Heart left ventricle (tissue), 16 donors: ENCODE measurements at regions not wholly inside any gene's neighbourhood (a gene's known extent, or its start where the extent isn't known, plus 50 kb on each side); places are given as distances from the start of the nearest gene placed in this dataset.

Experiments used
- ATAC-seq, 4 donors: fragments of 200-7000 bp; cut with Tn5 transposase; one replicate each; pipeline ENCODE4 v1.9.1; 2020 to 2022; ENCODE audit warnings: moderate library complexity in 4 of 4, mild to moderate bottlenecking in 3 of 4, moderate number of reproducible peaks in 1 of 4
- DNase-seq, 5 donors: peaks; one replicate each; pipeline ENCODE4 v3.0.0-alpha.2; 2020
- H3K27ac ChIP-seq, 12 donors: fragments of 200-600 bp; sonication (generic) in 4 of 12; one replicate each; pipeline versions ENCODE4 v1.5.0 to v1.8.0; 2016 to 2022; ENCODE audit warnings: mild to moderate bottlenecking in 2 of 12
- H3K27me3 ChIP-seq, 9 donors: fragments of 200-600 bp; sonication (generic) in 2 of 9; one replicate each; pipeline versions ENCODE4 v1.5.1 to v1.8.0; 2016 to 2022; ENCODE audit warnings: mild to moderate bottlenecking in 3 of 9
- H3K36me3 ChIP-seq, 9 donors: fragments of 200-600 bp; sonication (generic) in 2 of 9; one replicate each; pipeline versions ENCODE4 v1.5.0 to v1.8.0; 2018 to 2022; ENCODE audit warnings: mild to moderate bottlenecking in 2 of 9
- H3K4me1 ChIP-seq, 12 donors: fragments of 200-600 bp; sonication (generic) in 4 of 12; one replicate each; pipeline versions ENCODE4 v1.5.0 to v1.8.0; 2016 to 2022; ENCODE audit warnings: mild to moderate bottlenecking in 3 of 12
- H3K4me3 ChIP-seq, 12 donors: fragments of 200-600 bp; sonication (generic) in 4 of 12; one replicate each; pipeline versions ENCODE4 v1.5.0 to v1.8.0; 2017 to 2022; ENCODE audit warnings: mild to moderate bottlenecking in 9 of 12, moderate library complexity in 4 of 12
- H3K9me3 ChIP-seq, 12 donors: fragments of 200-600 bp; sonication (generic) in 4 of 12; one replicate each; pipeline versions ENCODE4 v1.5.0 to v1.8.0; 2016 to 2022; ENCODE audit warnings: mild to moderate bottlenecking in 1 of 12
- CTCF ChIP-seq, 12 donors: fragments of 200-600 bp; sonication (generic) in 4 of 12; IDR thresholded peaks; one replicate each; pipeline versions ENCODE4 v1.5.0 to v1.8.0; 2018 to 2022; ENCODE audit warnings: antibody characterized with exemption in 12 of 12, mild to moderate bottlenecking in 5 of 12
- POLR2A ChIP-seq, 2 donors: fragments of 450-650 bp; IDR thresholded peaks; one replicate each; pipeline ENCODE4 v1.6.1; 2017; ENCODE audit warnings: antibody characterized with exemption in 2 of 2, mild to moderate bottlenecking in 2 of 2, moderate library complexity in 2 of 2
- WGBS, 4 donors: extraction: QIAGEN DNeasy Blood & Tissue Kit in 2 of 4; methylation state at CpG; one replicate each; pipeline versions ENCODE4 v1.1.5 to v1.1.7; 2013 to 2018; 5-methylcytosine and 5-hydroxymethylcytosine counted together
- intact Hi-C, 10 donors: fragments of 100-400 bp; cut with DNase I; formaldehyde crosslinking; loops; one replicate each; pipeline versions ENCODE4 v1.11.1 to v1.14.2; 2022
- donor health status: ischemic (EF 13 %, LVEDD 7.1; RV severe dilation, severe dysfunction).
- donor health status: healthy with polysubstance abuse.
- donor health status: DM: no; HTN: yes; CAD: no.
- donor health status: DM: no; HTN: no; CAD: no.
- donor health status: ischemic (EF 25% LVEDD 6.9; RV normal size, moderate dysfunction).
- donor health status: ischemic (EF 25% LVEDD 5.7; RV mildly dilated, moderate dysfunction).
- donor health status: healthy.
- donor health status: DM: yes; HTN: yes; CAD: no.
- donor health status: ischemic (EF 35%, LVEDD 5.7; RV mildly dilated, moderate dysfunction).
- donor health status: nonischemic (EF 11% LVEDD 7.7; RV severe dilation, severe dysfunction).
- donor health status: DM: yes; HTN: yes; CAD: no.
- donor health status: PGD.
- donor health status: ischemic (EF 29% LVEDD 5.4; RV normal size, mild dysfunction).
- donor health status: nonischemic (EF 23%, LVEDD 6.1; RV moderate dilation, normal function).

- TF ChIP-seq CTCF (IDR thresholded peaks at IDR 0.05) = no peak
- no peak for TF ChIP-seq POLR2A (IDR thresholded peaks at IDR 0.05)
- DNase-seq = no peak
- intact Hi-C loops = no loop called here
- Histone ChIP-seq H3K27me3 (no peaks in the 10 kb centered on the region), H3K36me3 (no peaks in the 10 kb centered on the region), H3K4me1 (peaks cover 0 to 3% (median 0%) of the 10 kb centered on the region in 12 donors), H3K9me3 (no peaks in the 10 kb centered on the region), H3K27ac (no peak overlapping the region), H3K4me3 (no peak overlapping the region)
- WGBS, 4 donors = 50 to 67% (median 62%) methylated on average over 5 of the region's 5 CpGs
- ATAC-seq = no peak
Measured at GRCh38 chr13:37338726-37339385, 233.4 kb upstream of the CSNK1A1L start.

DNA sequence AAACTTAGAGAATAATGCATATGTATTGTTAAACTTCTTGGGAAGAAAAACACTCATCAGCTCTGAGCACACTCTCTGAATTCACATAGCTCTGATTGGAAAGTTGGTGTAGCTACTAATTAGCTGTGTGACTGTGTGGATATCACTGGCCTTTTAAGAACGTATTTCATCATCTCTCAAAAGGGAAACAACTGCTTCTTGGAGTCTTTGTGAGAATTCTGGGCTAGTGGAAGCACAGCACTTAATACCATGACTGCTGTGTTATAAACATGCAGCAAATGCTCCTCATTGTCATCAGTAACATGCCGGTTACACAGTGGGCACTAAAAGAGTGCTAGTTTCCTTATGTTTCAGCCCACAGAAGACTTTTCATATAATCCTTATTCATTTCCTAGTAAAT lies 220.9 kb upstream of the CSNK1A1L start:
- H3K27ac ChIP-seq = no peak overlapping the region
- H3K9me3 ChIP-seq = peaks cover 0 to 16% (median 0%) of the 10 kb centered on the region in 12 donors
- H3K4me1 ChIP-seq = no peaks in the 10 kb centered on the region
- DNase-seq (no peak), ATAC-seq (no peak)
- 55 to 71% (median 63%) methylated on average over 2 of the region's 2 CpGs for WGBS, 4 donors
- intact Hi-C loops = no loop called here
- no peaks in the 10 kb centered on the region for H3K27me3 ChIP-seq
- H3K36me3 ChIP-seq = no peaks in the 10 kb centered on the region
- no peak overlapping the region for H3K4me3 ChIP-seq
- TF ChIP-seq CTCF (IDR thresholded peaks at IDR 0.05) = no peak
- no peak for TF ChIP-seq POLR2A (IDR thresholded peaks at IDR 0.05)

- Histone ChIP-seq H3K4me3 (no peak overlapping the region), H3K4me1 (no peaks in the 10 kb centered on the region), H3K36me3 (no peaks in the 10 kb centered on the region), H3K27me3 (no peaks in the 10 kb centered on the region), H3K9me3 (peaks cover 0 to 20% (median 0%) of the 10 kb centered on the region in 12 donors), H3K27ac (no peak overlapping the region)
- DNase-seq = no peak
- intact Hi-C loops = no loop called here
- ATAC-seq = no peak
- TF ChIP-seq CTCF (IDR thresholded peaks at IDR 0.05) (no peak), POLR2A (IDR thresholded peaks at IDR 0.05) (no peak)
Measured at GRCh38 chr13:37319031-37319443, 213.6 kb upstream of the CSNK1A1L start.

DNA sequence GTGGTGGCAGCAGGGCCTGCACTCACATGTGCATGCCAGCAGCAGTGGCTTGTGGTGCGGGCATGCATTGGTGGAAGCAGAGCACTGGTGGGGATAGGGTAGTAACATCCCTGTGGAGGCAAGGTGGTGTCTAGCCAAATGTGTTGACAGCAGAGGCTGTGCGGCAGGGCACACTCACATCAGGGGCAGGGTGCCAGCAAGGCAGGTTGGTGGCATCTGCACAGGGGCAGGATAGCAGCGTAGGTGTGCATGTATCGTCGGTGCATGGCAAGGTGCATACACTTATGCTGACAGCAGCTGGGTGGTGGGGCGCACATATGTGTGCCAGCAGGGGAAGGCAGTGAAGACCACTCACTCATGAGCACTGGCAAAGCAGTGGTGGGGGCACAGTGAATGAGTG lies 211.5 kb upstream of the CSNK1A1L start:
- WGBS, 4 donors = 90 to 100% (median 98%) methylated on average over 6 of the region's 6 CpGs
- no peaks in the 10 kb centered on the region for H3K36me3 ChIP-seq
- H3K9me3 ChIP-seq = peaks cover 0 to 20% (median 0%) of the 10 kb centered on the region in 12 donors
- H3K27me3 ChIP-seq = no peaks in the 10 kb centered on the region
- no peak overlapping the region for H3K4me3 ChIP-seq
- no peaks in the 10 kb centered on the region for H3K4me1 ChIP-seq
- H3K27ac ChIP-seq = no peak overlapping the region
- no peak for ATAC-seq
- TF ChIP-seq POLR2A (IDR thresholded peaks at IDR 0.05) = no peak
- TF ChIP-seq CTCF (IDR thresholded peaks at IDR 0.05) = no peak
- DNase-seq = peak in 1 of 5 donors; percentile 13
- intact Hi-C loops = no loop called here
